Myocyte (in vitro differentiated cells): ENCODE measurements at regions not wholly inside any gene's neighbourhood (a gene's known extent, or its start where the extent isn't known, plus 50 kb on each side); places are given as distances from the start of the nearest gene placed in this dataset.
"Not testable (repeated sequence)": the region's sequence is repeated elsewhere in the genome, so short reads cannot be mapped to it uniquely, and the experiment has no call there.

Experiments
- DNase-seq: peaks from one replicate; pipeline ENCODE4 v3.0.0-alpha.2; 2012; ENCODE audit warnings: low read depth

DNA sequence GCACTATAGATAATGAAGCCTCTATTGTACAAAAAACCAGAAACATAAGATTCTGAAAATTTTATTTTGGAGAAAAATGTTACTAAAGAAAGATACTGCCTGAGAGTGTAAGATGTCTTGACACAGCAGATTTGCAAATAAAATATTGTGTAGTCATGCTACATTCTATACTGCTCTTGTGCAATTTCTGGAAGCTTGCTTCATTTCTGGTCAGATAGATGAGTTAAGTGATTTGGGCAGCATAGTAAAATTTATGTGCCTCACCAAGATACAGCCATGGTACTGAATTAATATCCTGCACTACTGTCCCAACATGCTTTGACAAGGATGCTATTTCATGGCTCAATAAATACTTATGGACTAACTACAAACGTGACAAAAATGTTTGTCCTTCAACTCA lies 55.1 kb upstream of the STARD13 start:
- no peak for DNase-seq

DNA sequence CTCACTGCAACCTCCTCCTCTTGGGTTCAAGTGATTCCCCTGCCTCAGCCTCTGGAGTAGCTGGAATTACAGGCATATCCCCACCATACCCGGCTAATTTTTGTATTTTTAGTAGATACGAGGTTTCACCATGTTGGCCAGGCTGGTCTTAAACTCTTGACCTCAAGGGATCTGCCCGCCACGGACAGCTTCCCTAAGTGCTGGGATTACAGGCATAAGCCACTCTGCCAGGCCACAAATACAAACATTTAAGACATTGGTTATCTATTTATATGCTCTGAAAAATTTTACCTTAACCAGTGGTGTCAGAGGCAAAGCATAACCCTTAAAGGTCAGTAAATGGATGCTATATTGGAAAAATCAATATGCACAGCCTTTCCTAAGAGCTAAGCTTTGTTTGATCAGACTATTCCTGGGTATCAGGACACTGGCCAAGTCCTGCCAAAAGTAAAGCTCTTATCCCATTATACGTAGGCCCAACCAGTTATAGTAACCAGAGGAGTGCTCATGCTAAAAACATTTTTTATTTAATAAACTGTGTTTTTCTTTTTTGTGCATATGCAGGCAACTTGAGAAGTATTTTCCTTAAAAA lies 56.4 kb upstream of the STARD13 start:
- DNase-seq, result peak; percentile 46

DNA sequence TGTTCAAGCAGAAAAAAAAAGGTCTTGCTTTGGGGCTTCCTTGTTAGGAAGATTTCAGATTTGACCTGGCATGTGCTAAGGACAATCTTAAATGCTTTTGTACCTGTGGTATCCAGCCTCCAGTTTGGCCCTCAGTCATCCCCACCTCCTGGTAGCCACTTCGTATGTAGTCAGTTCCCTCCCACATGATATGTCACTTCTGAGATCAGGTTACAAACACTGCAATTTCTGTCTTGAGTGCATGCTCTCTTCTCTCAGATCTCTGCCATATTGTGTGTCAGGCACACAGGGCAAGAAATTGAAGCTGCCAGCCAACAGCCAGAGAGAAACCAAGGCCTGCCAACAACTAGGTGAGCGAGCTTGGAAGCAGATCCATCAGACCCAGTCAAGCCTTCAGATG lies 60.3 kb upstream of the STARD13 start:
- no peak for DNase-seq

DNA sequence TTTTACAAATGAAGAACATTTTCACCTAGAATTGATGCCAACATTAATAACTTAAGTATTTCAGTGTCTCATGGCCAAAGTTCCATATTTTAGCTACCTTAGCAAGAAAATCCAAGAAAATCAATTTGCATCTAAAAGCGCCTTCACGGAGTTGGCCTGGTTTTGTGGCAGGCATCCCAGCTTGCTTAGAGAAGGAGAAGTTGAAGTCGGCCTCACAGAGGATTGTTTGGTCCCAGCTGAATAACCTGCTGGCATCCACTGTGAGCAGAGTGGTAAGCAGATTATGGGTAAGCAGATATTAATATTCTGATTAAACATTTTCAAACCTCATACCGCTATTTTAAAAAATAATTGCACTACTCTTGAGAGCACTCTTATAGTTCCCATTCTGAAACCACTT lies 62.3 kb upstream of the STARD13 start:
- DNase-seq, result no peak

DNA sequence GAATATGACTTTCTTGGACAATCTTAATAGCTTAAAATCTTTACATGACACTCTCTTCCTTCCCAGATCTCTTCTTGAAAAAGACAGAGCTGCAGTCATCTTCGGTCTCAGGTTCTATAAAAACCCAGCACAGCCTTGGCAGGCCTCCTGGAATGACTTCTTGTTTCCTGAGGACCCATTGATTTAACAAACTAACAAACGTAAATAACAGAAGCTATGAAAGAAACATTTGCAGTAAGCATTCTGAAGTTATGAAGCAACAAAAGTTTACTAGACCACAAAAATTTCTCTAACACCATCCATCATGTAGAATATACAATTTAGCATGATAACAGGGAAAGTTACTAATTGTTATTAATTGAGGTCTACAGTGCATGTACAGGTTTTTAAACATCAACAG lies 62.8 kb upstream of the STARD13 start:
- no peak for DNase-seq

DNA sequence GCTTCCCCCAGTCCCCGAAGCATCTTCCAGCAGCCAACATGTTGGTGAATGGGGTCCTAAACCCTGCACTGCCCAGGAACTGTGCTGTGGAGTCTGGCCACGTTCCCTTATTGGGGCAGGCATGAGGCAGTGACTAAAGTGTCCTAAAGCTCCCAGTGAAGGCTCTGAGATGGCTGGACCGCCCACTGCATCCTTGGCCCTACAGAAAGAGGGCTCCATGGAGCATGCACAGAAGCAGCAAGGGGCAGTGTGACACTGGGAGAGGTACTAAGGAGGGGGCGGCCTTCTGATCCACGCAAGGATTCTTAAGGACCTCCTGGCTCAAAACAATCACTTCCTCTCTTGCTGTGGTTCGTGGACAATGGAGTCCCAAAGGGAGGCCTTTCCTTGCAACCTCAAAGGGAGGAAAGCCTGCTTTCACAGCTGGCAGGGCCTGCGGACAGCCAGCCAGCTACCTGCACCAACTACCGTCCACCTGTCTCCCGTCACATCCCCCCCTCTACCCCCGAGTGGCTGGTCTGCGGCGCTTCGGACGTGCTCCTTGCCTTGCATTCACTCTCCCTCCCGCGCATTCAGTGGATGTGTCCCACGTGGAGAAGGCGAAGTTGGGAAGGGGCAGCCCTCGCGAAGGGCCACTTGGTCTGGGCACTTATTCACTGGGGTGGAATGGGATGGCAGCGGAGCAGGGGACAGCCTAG lies 63.9 kb upstream of the STARD13 start:
- peak; percentile 62 for DNase-seq

DNA sequence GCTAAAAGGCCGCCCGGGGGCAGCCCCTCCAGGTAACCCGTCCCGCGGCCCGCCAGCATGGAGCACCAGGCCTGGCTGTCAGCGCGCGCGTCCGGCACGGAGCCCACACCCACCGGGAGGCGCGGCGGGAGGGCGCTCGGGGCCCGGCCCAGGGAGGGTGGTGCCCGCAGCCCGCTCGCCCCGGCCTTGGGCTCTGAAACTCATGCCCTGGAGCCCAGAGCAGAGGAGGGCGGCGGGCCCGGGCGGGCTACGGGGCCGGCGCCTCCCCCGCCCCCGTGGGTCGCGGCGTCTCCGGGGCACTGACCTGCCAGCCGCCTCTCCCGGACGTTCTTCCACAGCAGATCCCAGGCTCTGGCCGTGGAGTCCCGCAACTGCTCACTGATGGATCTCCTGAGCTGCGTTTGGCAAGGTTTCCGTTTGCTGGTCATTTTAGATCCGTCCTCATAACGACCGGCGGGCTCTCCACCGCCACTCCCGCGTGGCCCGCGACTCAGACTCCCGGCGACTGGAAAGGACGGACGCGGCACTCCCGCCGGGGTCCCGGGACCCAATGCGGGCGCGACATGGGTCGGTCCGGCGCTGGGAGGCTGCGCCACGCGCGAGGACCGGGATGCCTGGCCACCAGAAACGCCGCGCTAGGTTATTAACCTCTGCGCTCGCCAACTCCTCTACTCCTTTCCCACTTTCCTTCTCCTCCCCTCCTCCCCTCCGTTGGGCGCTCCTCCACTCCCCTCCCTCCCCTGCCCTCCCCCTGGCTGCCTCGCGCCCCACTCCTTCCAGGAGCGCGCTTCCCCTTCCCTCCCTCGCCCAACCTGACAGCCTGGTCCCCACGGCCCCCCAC lies 64.7 kb upstream of the STARD13 start:
- peak; percentile 68 for DNase-seq

DNA sequence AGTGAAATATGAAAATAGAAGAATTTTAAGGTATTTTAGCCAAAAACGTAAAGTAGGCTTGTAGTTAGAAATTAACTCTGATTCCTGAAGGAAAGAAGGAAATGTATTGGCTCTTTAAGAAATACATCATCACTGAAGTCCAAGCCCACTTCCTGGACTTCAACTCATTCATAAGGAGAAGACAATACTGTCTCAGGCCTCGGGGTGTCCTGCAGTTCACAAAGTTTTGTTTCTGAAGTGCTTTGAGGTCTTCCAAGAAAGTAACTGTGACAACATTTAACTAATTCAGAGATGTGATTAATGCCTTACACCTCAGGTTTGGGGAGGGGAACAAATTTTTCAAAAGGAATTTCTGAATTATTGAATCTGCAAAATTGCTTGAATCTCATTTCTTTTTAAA lies 65.8 kb upstream of the STARD13 start:
- DNase-seq, result peak; percentile 75

DNA sequence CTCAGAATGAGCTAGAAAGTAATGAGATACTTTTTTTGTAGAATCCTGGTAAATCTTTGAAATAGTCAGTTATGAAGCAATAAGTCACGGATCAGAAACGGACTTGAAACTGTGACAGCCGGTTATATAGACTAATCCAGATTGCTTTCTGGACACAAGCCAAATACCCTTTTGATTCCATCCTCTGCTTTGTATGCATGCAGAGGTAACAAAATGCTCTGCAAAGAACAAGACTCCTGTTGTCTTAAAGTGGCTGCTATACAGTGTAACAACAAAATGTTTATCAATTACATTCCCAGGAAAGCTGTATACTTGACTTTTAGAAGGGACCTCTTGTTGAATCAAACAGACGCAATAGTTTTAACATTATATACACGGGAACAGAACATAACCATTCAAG lies 66.5 kb upstream of the STARD13 start:
- no peak for DNase-seq

DNA sequence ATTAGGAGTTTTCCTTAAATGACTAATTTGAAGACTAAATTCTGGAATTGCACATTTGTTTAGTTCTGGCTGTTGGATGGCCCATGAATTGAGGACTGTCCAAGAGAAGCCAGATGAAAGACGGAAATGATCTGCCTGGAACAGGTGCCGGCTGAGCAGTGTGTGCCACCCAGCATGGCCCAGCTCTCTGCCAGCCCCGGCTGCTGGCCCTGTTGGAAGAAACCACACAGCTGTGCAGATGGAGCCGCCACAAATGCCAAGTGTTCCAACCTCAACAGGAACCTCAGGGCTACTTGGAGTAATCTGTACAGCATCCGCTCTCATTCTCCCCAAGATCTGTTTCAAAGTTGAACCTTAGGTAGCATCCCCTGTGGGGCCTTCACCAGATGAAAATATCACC lies 67.0 kb upstream of the STARD13 start:
- DNase-seq, result peak; percentile 96

DNA sequence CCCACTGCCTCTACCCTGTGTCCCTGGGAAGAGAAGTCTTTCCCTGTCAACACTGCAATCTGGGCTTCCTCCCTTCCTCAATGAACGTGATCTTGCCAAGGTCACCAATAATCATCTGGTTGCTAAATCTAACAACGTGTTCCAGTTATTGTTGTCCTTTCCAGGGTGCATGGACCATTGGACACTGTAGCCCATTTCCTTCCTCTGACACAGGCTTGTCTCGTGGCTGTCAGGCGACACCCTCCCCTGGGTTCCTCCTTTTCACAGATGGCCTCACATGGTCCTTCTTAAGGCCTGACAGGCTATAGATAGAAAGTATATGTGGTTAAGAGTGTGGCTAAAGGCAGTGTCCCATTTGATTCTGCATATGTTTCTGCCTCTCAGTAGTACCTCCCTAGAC lies 67.7 kb upstream of the STARD13 start:
- peak; percentile 83 for DNase-seq

DNA sequence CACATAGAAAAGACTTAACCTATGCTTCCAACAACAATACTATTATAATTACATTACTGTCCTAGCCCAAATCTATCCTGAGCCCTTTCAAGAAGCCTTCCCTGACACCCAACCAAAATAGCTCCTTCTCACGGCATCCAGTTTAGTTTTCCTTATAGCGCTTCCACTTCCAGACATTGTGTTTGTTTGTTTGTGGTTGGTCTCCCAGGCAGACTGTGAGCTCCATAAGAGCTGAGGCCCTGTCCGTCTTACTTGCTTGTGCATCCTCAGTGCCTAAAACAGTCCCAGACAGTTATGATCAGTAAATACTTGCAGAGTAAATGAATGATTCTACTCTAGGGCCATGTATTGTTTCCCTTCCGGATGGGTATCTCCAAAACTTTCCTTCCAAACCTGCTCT lies 68.1 kb upstream of the STARD13 start:
- no peak for DNase-seq

DNA sequence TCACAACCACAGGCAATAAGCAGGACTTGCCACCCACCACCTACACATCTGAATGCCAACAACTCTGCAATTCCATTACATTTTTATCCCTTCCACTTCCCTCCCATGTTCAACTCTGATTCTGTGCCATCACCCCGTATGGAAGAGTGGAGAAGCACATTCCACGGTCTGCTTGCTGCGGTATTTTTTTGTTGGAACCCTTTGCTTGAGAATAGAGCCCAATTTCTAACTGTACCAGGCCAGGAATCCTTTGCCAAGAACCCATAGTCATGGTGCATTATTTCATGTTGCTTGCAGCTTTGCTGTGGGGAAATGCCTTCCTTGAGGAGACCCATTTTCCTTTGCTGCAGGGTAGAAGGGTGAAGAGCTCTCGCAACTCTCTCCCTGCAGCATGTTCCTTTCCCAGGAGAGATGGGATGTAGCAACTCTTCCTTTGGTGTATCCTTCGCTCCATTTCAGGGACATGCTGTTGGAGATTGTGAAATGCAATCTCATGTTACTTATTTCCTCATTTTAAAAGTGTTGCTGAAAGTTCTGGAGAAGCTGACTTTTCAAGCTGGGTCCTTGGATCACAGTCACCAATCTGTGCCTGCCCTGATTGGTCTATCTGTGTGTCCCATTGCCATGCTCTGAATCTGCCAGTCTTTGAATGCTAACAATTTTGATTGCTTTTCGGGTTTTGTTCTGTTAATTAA lies 69.8 kb upstream of the STARD13 start:
- no peak for DNase-seq

DNA sequence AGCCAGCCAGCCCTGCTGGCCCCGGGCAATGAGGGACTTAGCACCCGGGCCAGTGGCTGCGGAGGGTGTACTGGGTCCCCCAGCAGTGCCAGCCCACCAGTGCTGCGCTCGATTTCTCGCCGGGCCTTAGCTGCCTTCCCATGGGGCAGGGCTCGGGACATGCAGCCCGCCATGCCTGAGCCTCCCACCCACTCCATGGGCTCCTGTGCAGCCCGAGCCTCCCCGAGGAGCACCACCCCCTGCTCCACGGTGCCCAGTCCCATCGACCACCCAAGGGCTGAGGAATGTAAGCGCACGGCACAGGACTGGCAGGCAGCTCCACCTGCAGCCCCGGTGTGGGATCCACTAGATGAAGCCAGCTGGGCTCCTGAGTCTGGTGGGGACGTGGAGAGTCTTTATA lies 72.5 kb upstream of the STARD13 start:
- not testable (repeated sequence) for DNase-seq

DNA sequence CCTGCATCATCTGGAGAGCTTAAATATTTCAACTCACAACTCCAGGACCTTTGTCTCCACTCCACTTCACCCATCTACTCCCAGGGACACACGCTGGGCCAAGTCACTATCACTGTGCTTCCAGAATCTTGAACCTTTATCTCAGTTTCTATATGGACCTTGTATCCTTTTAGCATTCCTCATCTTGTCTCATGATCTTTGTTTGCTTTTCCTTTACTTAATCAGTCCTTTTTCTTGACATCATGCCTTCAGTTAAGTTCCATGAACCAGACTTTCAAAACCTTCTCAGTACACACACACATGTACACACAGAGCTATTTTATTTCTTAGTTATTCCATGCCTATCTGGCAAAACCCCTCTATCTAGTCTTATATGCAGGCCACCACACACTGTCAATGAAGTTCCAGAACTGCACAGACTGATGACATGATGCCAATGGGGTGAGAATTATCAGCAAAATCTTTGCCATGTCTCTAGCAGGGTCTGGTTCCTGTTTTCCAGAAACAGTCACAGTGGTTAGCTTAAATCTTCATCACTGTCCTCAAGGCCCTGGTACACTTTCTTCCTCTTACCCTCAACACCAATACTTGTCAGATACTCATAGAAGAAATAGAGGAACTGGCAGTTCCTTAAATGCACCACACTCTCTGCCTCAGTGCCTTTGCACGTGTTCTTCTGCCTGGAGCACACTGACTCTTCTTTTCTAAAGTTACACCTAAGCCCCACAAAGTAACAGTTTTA lies 77.6 kb upstream of the STARD13 start:
- DNase-seq, result no peak

DNA sequence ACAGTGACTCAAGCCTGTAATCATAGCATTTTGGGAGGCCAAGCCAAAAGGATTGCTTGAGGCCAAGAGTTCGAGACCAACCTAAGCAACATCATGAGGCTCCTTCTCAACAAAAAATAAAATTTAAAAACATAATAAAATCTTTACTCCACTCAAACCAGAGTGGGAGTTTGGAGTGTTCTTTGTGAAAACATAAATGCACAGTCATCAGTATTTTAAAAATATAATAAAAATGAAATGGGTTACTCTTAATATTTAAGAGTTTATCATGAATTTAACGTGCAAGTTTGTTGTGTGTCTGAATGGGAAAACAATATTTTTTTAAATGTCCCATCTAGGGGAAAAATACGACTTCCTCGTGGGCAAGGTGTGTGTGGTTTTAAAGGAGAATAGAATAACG lies 78.6 kb upstream of the STARD13 start:
- DNase-seq, result no peak

DNA sequence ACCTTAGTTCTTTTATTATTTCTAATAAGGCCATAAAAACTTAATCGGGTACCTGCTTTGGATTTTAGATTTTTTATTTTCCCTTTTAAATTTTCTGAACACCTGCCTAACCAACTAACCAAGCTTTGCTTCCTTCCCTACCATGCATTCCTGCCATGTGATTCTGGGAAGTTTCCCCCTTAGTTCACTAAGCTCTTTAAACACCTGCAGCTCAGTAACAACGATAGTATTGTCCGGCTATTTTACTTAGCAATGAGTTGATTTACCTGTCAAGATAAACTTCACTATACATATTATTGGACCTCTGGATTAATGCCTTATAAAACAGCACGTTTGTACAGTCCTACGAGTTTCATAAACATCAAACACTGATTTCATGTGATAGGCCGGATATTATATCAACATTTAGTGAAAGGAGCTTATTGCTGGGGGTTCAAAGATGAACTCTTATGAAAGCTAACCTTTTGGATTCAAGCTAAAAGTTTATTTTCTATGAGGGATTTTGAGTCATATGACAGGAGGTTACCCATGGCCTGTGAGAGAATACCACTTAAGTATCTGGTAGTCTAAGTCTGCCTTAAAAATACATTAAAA lies 81.0 kb upstream of the STARD13 start:
- no peak for DNase-seq

DNA sequence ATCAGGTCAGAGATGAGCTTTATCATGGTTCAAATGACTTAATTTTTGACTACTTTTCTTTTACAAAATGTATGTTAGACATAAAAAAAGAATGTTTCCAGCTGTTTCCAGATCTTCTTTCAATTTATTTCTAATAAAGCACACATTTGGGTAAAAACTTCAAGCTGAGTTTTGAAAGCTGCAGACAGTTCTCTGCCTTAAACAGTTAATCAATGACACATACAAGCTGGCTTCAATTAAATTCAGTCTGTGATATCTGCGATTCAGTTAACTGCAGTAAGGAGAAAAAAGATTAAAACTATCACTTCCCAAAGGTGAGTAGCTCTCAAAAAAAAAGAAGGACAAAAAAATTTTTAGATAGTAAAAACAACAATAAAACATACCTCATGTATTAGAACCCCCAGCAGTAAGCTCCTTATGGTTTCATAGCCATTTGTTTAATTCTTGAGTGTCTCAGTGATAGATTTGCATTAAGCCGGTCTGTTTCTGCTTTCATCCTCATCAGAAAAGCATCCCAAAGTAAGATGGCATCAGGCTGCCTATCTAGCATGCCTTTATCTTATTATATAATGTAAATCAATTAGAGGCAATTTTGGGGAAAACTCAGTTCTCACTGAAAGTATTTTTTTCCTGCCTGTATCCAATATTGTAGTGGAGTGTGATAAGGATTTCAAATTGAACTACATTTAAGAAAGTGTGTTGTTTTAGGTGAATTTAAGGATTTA lies 81.8 kb upstream of the STARD13 start:
- DNase-seq, result no peak

DNA sequence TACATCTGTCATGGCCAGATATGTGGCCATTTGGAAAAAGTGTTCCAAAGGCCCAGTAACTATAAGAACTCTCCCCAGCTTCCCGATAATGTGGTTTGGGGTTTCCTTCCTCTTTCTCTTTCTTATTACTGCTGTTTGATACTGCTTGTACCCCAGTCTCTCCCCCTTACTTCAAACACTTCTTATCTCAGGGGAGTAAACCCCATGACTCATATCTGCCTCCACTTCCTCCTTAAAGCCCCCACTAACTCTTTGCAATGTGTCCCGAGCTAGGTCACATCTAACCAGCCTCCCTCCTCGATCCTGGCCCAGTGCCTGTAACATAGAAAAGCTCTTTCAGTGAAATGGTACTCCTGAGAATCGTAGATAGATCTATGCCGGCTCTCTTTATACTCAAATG lies 82.4 kb upstream of the STARD13 start:
- no peak for DNase-seq

DNA sequence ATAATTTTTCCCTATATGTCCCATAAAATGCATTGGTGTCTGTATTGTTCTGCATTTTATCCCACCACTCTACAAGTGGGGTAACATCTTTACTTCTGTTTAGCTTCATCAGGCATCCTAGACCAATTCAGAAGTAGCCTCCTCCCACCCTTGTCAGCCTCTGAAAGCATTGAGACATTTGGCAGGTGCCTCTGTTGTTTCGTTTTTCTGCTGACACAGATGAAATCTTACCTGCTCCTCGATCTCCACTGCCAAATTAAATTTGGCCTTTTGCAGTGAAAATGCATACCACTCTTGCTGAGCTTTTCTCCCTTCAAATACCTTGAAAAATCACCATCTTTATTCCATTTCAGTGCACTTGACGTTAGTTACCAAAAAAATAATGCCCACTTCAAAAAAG lies 83.5 kb upstream of the STARD13 start:
- no peak for DNase-seq
